Smooth muscle cell (in vitro differentiated cells): ENCODE measurements at regions not wholly inside any gene's neighbourhood (a gene's known extent, or its start where the extent isn't known, plus 50 kb on each side); places are given as distances from the start of the nearest gene placed in this dataset.
"Not testable (repeated sequence)": the region's sequence is repeated elsewhere in the genome, so short reads cannot be mapped to it uniquely, and the experiment has no call there.

Experiments used
- DNase-seq: peaks from one replicate; lab custom pipeline; 2025; ENCODE audit not compliant: unreplicated experiment; lab: John Stamatoyannopoulos, UW
- H2AFZ ChIP-seq: fragments of 200-600 bp; sonication (generic); 2 replicates; pipeline ENCODE4 v1.6.0; 2016; ENCODE audit warnings: antibody characterized with exemption, low read depth, mild to moderate bottlenecking
- H3F3A ChIP-seq: fragments of 200-600 bp; sonication (generic); 2 replicates; pipeline ENCODE4 v1.6.0; 2017; ENCODE audit warnings: antibody characterized with exemption, low read depth
- H3K27ac ChIP-seq: fragments of 200-600 bp; sonication (generic); 2 replicates; pipeline ENCODE4 v1.5.1; 2016; ENCODE audit warnings: low read depth, mild to moderate bottlenecking
- H3K27me3 ChIP-seq: fragments of 200-600 bp; sonication (generic); 2 replicates; pipeline ENCODE4 v1.6.1; 2016; ENCODE audit warnings: low read depth, mild to moderate bottlenecking
- H3K36me3 ChIP-seq: fragments of 200-600 bp; sonication (generic); 2 replicates; pipeline ENCODE4 v1.5.1; 2016; ENCODE audit warnings: low read depth
- H3K4me1 ChIP-seq: fragments of 200-600 bp; sonication (generic); 2 replicates; pipeline ENCODE4 v1.5.1; 2016; ENCODE audit warnings: low read depth
- H3K4me2 ChIP-seq: fragments of 200-600 bp; sonication (generic); 2 replicates; pipeline ENCODE4 v1.6.0; 2016; ENCODE audit warnings: mild to moderate bottlenecking
- H3K4me3 ChIP-seq: fragments of 200-600 bp; sonication (generic); 2 replicates; pipeline ENCODE4 v1.5.1; 2016; ENCODE audit warnings: mild to moderate bottlenecking
- H3K79me2 ChIP-seq: fragments of 200-600 bp; sonication (generic); 2 replicates; pipeline ENCODE4 v1.6.0; 2016; ENCODE audit warnings: low read depth, mild to moderate bottlenecking
- H3K9ac ChIP-seq: fragments of 200-600 bp; sonication (generic); 2 replicates; pipeline ENCODE4 v1.6.0; 2016; ENCODE audit warnings: low read depth
- H3K9me3 ChIP-seq: fragments of 200-600 bp; sonication (generic); replicated peaks from 2 replicates; pipeline ENCODE4 v1.5.1; 2016; ENCODE audit warnings: low read depth
- H4K20me1 ChIP-seq: fragments of 200-600 bp; sonication (generic); 2 replicates; pipeline ENCODE4 v1.6.0; 2016; ENCODE audit warnings: low read depth
- WGBS: methylation state at CpG from one replicate; pipeline ENCODE4 v1.1.7; 2016; ENCODE audit warnings: low lambda C conversion rate; 5-methylcytosine and 5-hydroxymethylcytosine counted together
- TF ChIP-seq, protein P1 (sequence below): fragments of 200-600 bp; sonication (generic); IDR thresholded peaks from 2 replicates; pipeline ENCODE4 v1.5.1; 2017; ENCODE audit warnings: borderline replicate concordance, mild to moderate bottlenecking, antibody characterized with exemption; ENCODE audit not compliant: insufficient read depth, poor library complexity, severe bottlenecking

- H2AFZ ChIP-seq = no peak overlapping the region
- H3K9me3 ChIP-seq = no peaks in the 10 kb centered on the region
- no peak overlapping the region for H3K27ac ChIP-seq
- H3F3A ChIP-seq = no peaks in the 10 kb centered on the region
- DNase-seq = no peak
- TF ChIP-seq, protein P1, sequence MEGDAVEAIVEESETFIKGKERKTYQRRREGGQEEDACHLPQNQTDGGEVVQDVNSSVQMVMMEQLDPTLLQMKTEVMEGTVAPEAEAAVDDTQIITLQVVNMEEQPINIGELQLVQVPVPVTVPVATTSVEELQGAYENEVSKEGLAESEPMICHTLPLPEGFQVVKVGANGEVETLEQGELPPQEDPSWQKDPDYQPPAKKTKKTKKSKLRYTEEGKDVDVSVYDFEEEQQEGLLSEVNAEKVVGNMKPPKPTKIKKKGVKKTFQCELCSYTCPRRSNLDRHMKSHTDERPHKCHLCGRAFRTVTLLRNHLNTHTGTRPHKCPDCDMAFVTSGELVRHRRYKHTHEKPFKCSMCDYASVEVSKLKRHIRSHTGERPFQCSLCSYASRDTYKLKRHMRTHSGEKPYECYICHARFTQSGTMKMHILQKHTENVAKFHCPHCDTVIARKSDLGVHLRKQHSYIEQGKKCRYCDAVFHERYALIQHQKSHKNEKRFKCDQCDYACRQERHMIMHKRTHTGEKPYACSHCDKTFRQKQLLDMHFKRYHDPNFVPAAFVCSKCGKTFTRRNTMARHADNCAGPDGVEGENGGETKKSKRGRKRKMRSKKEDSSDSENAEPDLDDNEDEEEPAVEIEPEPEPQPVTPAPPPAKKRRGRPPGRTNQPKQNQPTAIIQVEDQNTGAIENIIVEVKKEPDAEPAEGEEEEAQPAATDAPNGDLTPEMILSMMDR = no peak
- H3K4me2 ChIP-seq = no peak overlapping the region
- H3K36me3 ChIP-seq = no peaks in the 10 kb centered on the region
- no peaks in the 10 kb centered on the region for H4K20me1 ChIP-seq
- no peak overlapping the region for H3K4me3 ChIP-seq
- WGBS = 84% methylated on average over 3 of the region's 3 CpGs
- H3K4me1 ChIP-seq = no peaks in the 10 kb centered on the region
- no peak overlapping the region for H3K9ac ChIP-seq
- no peaks in the 10 kb centered on the region for H3K79me2 ChIP-seq
- no peaks in the 10 kb centered on the region for H3K27me3 ChIP-seq
These were observed 60.3 kb upstream of the PCSK1 start for GRCh38 chr5:96493219-96493790.

GRCh38 chr5:96495412-96495811 lies 62.4 kb upstream of the PCSK1 start:
- not testable (repeated sequence) for H4K20me1 ChIP-seq, H3F3A ChIP-seq, H3K4me2 ChIP-seq, H3K27me3 ChIP-seq, DNase-seq, H3K27ac ChIP-seq, H3K9ac ChIP-seq, H3K79me2 ChIP-seq, H3K9me3 ChIP-seq, H3K36me3 ChIP-seq, H3K4me3 ChIP-seq, H3K4me1 ChIP-seq, H2AFZ ChIP-seq
- WGBS = 93% methylated on average over 1 of the region's 1 CpG

GRCh38 chr5:96497027-96497426 lies 64.0 kb upstream of the PCSK1 start:
- not testable (repeated sequence) for H3K9ac ChIP-seq, H3K4me2 ChIP-seq
- WGBS = 93% methylated on average over 1 of the region's 1 CpG

GRCh38 chr5:96499753-96500345 lies 66.8 kb upstream of the PCSK1 start:
- Histone ChIP-seq H2AFZ (no peak overlapping the region), H3F3A (no peaks in the 10 kb centered on the region), H3K4me3 (no peak overlapping the region), H3K4me2 (no peak overlapping the region), H3K27ac (no peak overlapping the region), H3K27me3 (no peaks in the 10 kb centered on the region), H3K9me3 (no peaks in the 10 kb centered on the region), H3K79me2 (no peaks in the 10 kb centered on the region), H3K4me1 (no peaks in the 10 kb centered on the region), H4K20me1 (no peaks in the 10 kb centered on the region), H3K9ac (no peak overlapping the region), H3K36me3 (no peaks in the 10 kb centered on the region)
- TF ChIP-seq, protein P1 = no peak
- WGBS = 85% methylated on average over 8 of the region's 8 CpGs
- DNase-seq = no peak

More at GRCh38 chr5:96497027-96497426, 64.0 kb upstream of the PCSK1 start:
- H3K4me1 ChIP-seq, H4K20me1 ChIP-seq, H3F3A ChIP-seq, H3K9me3 ChIP-seq, H3K27ac ChIP-seq, H3K27me3 ChIP-seq, DNase-seq, H2AFZ ChIP-seq, H3K79me2 ChIP-seq, H3K4me3 ChIP-seq, H3K36me3 ChIP-seq: not testable (repeated sequence)
